H9 (cell line): ENCODE measurements at regions not wholly inside any gene's neighbourhood (a gene's known extent, or its start where the extent isn't known, plus 50 kb on each side); places are given as distances from the start of the nearest gene placed in this dataset.

Experiments
- DNase-seq: peaks from one replicate; pipeline ENCODE4 v3.0.0-alpha.2; 2017
- H2AFZ ChIP-seq: one replicate; pipeline ENCODE4 v1.6.1; 2013; ENCODE audit warnings: mild to moderate bottlenecking, low read length, control low read depth, moderate library complexity
- H2AK5ac ChIP-seq: 2 replicates; pipeline ENCODE4 v1.6.1; 2013; ENCODE audit warnings: low read length, control low read depth, mixed read lengths; ENCODE audit not compliant: insufficient read length
- H2BK120ac ChIP-seq: one replicate; pipeline ENCODE4 v1.6.1; 2013; ENCODE audit warnings: low read depth, mild to moderate bottlenecking, low read length, control low read depth, inconsistent platforms; ENCODE audit not compliant: poor library complexity, severe bottlenecking
- H2BK12ac ChIP-seq: 2 replicates; pipeline ENCODE4 v1.6.1; 2013; ENCODE audit warnings: low read length, control low read depth, mixed read lengths, low read depth; ENCODE audit not compliant: insufficient read length
- H2BK15ac ChIP-seq: 2 replicates; pipeline ENCODE4 v1.6.1; 2013; ENCODE audit warnings: low read depth, low read length, control low read depth
- H2BK20ac ChIP-seq: one replicate; pipeline ENCODE4 v1.6.1; 2013; ENCODE audit warnings: low read depth, mild to moderate bottlenecking, low read length, control low read depth, inconsistent platforms; ENCODE audit not compliant: poor library complexity, severe bottlenecking
- H2BK5ac ChIP-seq: 2 replicates; pipeline ENCODE4 v1.6.1; 2013; ENCODE audit warnings: low read length, control low read depth, mixed read lengths; ENCODE audit not compliant: insufficient read length
- H3K14ac ChIP-seq: 2 replicates; pipeline ENCODE4 v1.6.1; 2013; ENCODE audit warnings: low read length, control low read depth; ENCODE audit not compliant: insufficient read depth
- H3K18ac ChIP-seq: 2 replicates; pipeline ENCODE4 v1.6.1; 2013; ENCODE audit warnings: low read depth, mild to moderate bottlenecking, mixed read lengths, low read length, control low read depth; ENCODE audit not compliant: insufficient read length
- H3K23ac ChIP-seq: 2 replicates; pipeline ENCODE4 v1.6.1; 2013; ENCODE audit warnings: low read length, control low read depth, mixed read lengths, low read depth; ENCODE audit not compliant: insufficient read length
- H3K23me2 ChIP-seq: 2 replicates; pipeline ENCODE4 v1.6.1; 2013; ENCODE audit warnings: low read depth, mild to moderate bottlenecking, mixed read lengths, low read length, control low read depth; ENCODE audit not compliant: insufficient read length, poor library complexity, severe bottlenecking
- H3K27ac ChIP-seq: 2 replicates; pipeline ENCODE4 v1.5.1; 2013; ENCODE audit warnings: low read length, control low read depth, mixed read lengths, low read depth; ENCODE audit not compliant: insufficient read length
- H3K27me3 ChIP-seq: 2 replicates; pipeline ENCODE4 v1.6.1; 2013; ENCODE audit warnings: low read length, control low read depth, inconsistent platforms; ENCODE audit not compliant: insufficient read depth
- H3K4ac ChIP-seq: 2 replicates; pipeline ENCODE4 v1.6.1; 2013; ENCODE audit warnings: low read depth, mild to moderate bottlenecking, control low read depth, inconsistent platforms, low read length, moderate library complexity
- H3K4me1 ChIP-seq: 2 replicates; pipeline ENCODE4 v1.6.1; 2013; ENCODE audit warnings: low read length, control low read depth, inconsistent platforms; ENCODE audit not compliant: insufficient read depth
- H3K4me2 ChIP-seq: 2 replicates; pipeline ENCODE4 v1.6.1; 2013; ENCODE audit warnings: low read length, control low read depth, mixed read lengths; ENCODE audit not compliant: insufficient read length, insufficient read depth
- H3K56ac ChIP-seq: 2 replicates; pipeline ENCODE4 v1.6.1; 2013; ENCODE audit warnings: low read depth, mild to moderate bottlenecking, mixed read lengths, low read length, control low read depth; ENCODE audit not compliant: insufficient read length
- H3K79me1 ChIP-seq: 2 replicates; pipeline ENCODE4 v1.6.1; 2013; ENCODE audit warnings: low read depth, mild to moderate bottlenecking, moderate library complexity, low read length, control low read depth, inconsistent platforms; ENCODE audit not compliant: insufficient read depth, poor library complexity, severe bottlenecking
- H3K79me2 ChIP-seq: 2 replicates; pipeline ENCODE4 v1.6.1; 2013; ENCODE audit warnings: low read length, control low read depth, inconsistent platforms; ENCODE audit not compliant: insufficient read depth
- H3K9ac ChIP-seq: 2 replicates; pipeline ENCODE4 v1.6.1; 2013; ENCODE audit warnings: low read length, control low read depth, mixed read lengths; ENCODE audit not compliant: insufficient read length; ENCODE audit errors: extremely low read depth
- H3K9me3 ChIP-seq: one replicate; pipeline ENCODE4 v1.6.1; 2013; ENCODE audit warnings: low read depth, low read length, inconsistent platforms; ENCODE audit not compliant: control insufficient read depth
- H3T11ph ChIP-seq: one replicate; pipeline ENCODE4 v1.6.1; 2013; ENCODE audit warnings: mild to moderate bottlenecking, low read length, control low read depth, inconsistent platforms
- H4K20me1 ChIP-seq: one replicate; pipeline ENCODE4 v1.6.1; 2013; ENCODE audit not compliant: control insufficient read depth, insufficient read length, insufficient read depth
- H4K5ac ChIP-seq: 2 replicates; pipeline ENCODE4 v1.6.1; 2013; ENCODE audit warnings: low read depth, mild to moderate bottlenecking, mixed read lengths, low read length, control low read depth; ENCODE audit not compliant: insufficient read length
- H4K8ac ChIP-seq: replicated peaks from 2 replicates; pipeline ENCODE4 v1.6.1; 2013; ENCODE audit warnings: low read length, control low read depth, mixed read lengths, low read depth; ENCODE audit not compliant: insufficient read length
- H4K91ac ChIP-seq: 2 replicates; pipeline ENCODE4 v1.6.1; 2013; ENCODE audit warnings: low read depth, mild to moderate bottlenecking, moderate library complexity, mixed read lengths, low read length, control low read depth; ENCODE audit not compliant: insufficient read length
- H3K27ac Mint-ChIP-seq, 3 experiments: 2 replicates in 2 of 3; 3 replicates in 1 of 3; pipeline ENCODE4 v1.8.0; 2020 to 2021; ENCODE audit warnings: mixed read lengths in 3 of 3, mild to moderate bottlenecking in 1 of 3, moderate library complexity in 1 of 3
- H3K27me3 Mint-ChIP-seq: 2 replicates; pipeline ENCODE4 v1.8.0; 2021; ENCODE audit warnings: low read depth, mild to moderate bottlenecking, moderate library complexity, mixed read lengths
- H3K36me3 Mint-ChIP-seq, 3 experiments: 2 replicates in 2 of 3; 3 replicates in 1 of 3; pipeline ENCODE4 v1.8.0; 2020 to 2021; ENCODE audit warnings: low read depth in 3 of 3, mixed read lengths in 3 of 3; ENCODE audit not compliant: insufficient read depth in 1 of 3
- H3K4me1 Mint-ChIP-seq, 2 experiments: 2 replicates each; pipeline ENCODE4 v1.8.0; 2020; ENCODE audit warnings: mixed read lengths in 2 of 2
- H3K4me3 Mint-ChIP-seq, 2 experiments: 2 replicates in 1 of 2; 3 replicates in 1 of 2; pipeline ENCODE4 v1.8.0; 2020 to 2021; ENCODE audit warnings: mild to moderate bottlenecking in 2 of 2, mixed read lengths in 2 of 2, moderate library complexity in 1 of 2
- H3K9me3 Mint-ChIP-seq, 2 experiments: 2 replicates in 1 of 2; 3 replicates in 1 of 2; pipeline ENCODE4 v1.8.0; 2020; ENCODE audit warnings: mild to moderate bottlenecking in 2 of 2, mixed read lengths in 2 of 2, moderate library complexity in 1 of 2
- CTCF ChIP-seq: fragments of 200-600 bp; sonication (generic); conservative IDR thresholded peaks from 3 replicates; pipeline ENCODE4 v1.8.0; 2021; ENCODE audit warnings: antibody characterized with exemption, mild to moderate bottlenecking
- WGBS: extraction: QIAGEN DNeasy Blood & Tissue Kit; methylation state at CpG from one replicate; pipeline ENCODE4 v1.1.7; 2013; ENCODE audit warnings: missing lambda C conversion rate, low lambda C conversion rate, mixed read lengths; ENCODE audit not compliant: insufficient read length; ENCODE audit errors: extremely low coverage; 5-methylcytosine and 5-hydroxymethylcytosine counted together

- Histone ChIP-seq H3K4me1 (no peaks in the 10 kb centered on the region), H4K5ac (no peak overlapping the region), H2AFZ (no peak overlapping the region), H3T11ph (no peak overlapping the region), H2BK12ac (no peak overlapping the region), H2BK120ac (no peak overlapping the region), H3K79me1 (no peaks in the 10 kb centered on the region), H3K23me2 (no peaks in the 10 kb centered on the region), H4K8ac (no peak overlapping the region), H3K9me3 (no peaks in the 10 kb centered on the region), H2BK5ac (no peak overlapping the region), H3K4ac (no peak overlapping the region), H3K23ac (no peak overlapping the region), H3K27ac (no peak overlapping the region), H3K27me3 (no peaks in the 10 kb centered on the region), H2BK20ac (no peak overlapping the region), H3K79me2 (no peaks in the 10 kb centered on the region), H3K9ac (no peak overlapping the region), H3K4me2 (no peak overlapping the region), H4K91ac (no peak overlapping the region), H4K20me1 (no peaks in the 10 kb centered on the region), H2BK15ac (no peak overlapping the region), H3K56ac (no peak overlapping the region), H3K14ac (no peak overlapping the region), H2AK5ac (no peak overlapping the region), H3K18ac (no peak overlapping the region)
- Mint-ChIP-seq H3K9me3 (peaks cover under 1 to 11% of the 10 kb centered on the region in 2 experiments; a peak in 4 of 5 replicates), H3K36me3 (peaks cover 0 to 3% (median 0%) of the 10 kb centered on the region in 3 experiments; a peak in 2 of 7 replicates), H3K4me3 (no peak overlapping the region), H3K27ac (no peak overlapping the region), H3K27me3 (no peaks in the 10 kb centered on the region; the same call in 1 of the 2 replicates), H3K4me1 (no peaks in the 10 kb centered on the region)
- TF ChIP-seq CTCF: no peak
- WGBS: no CpG with 5 or more reads among the region's 5 CpGs
- DNase-seq: no peak
Measured at GRCh38 chr6:148053209-148053608, 289.4 kb upstream of the SASH1 start.
